ENCODE measurements at regions not wholly inside any gene's neighbourhood (a gene's known extent, or its start where the extent isn't known, plus 50 kb on each side); places are given as distances from the start of the nearest gene placed in this dataset.
"Not testable (repeated sequence)": the region's sequence is repeated elsewhere in the genome, so short reads cannot be mapped to it uniquely, and the experiment has no call there.

GRCh38 chr14:105989566-105990302 is 463.4 kb downstream of the TMEM121 start:
- H3K4me3 Mint-ChIP-seq: no peak overlapping the region
- intact Hi-C loops (cut with micrococcal nuclease): loop anchor here (10.0 kb wide), 1 partner anchor 45 kb away; no protein-coding TSS in a partner anchor
- ATAC-seq: no peak
- WGBS (ENCODE audit: insufficient coverage): 86% methylated on average over 1 of the region's 2 CpGs
- TF ChIP-seq CTCF (IDR thresholded peaks at IDR 0.05): no peak
- peaks cover 46 to 49% of the 10 kb centered on the region in 2 donors for H3K4me1 Mint-ChIP-seq
- peak overlapping the region in 1 of 2 donors; percentile 14 for H3K27ac Mint-ChIP-seq
- no peak for DNase-seq
- H3K9me3 Mint-ChIP-seq: no peaks in the 10 kb centered on the region
- Histone ChIP-seq H3K27me3 (ENCODE audit: control insufficient read depth, insufficient read depth, low read length) (peaks cover 3% of the 10 kb centered on the region), H3K36me3 (ENCODE audit: control insufficient read depth, insufficient read depth, low read length) (no peaks in the 10 kb centered on the region), H3K4me3 (ENCODE audit: low read length) (no peak overlapping the region), H3K9me3 (ENCODE audit: control insufficient read depth, insufficient read depth, low read length) (no peaks in the 10 kb centered on the region), H3K4me1 (ENCODE audit: control insufficient read depth, insufficient read depth, low read length) (peaks cover 39% of the 10 kb centered on the region), H3K27ac (ENCODE audit: low read length) (no peak overlapping the region)
- no peaks in the 10 kb centered on the region for H3K36me3 Mint-ChIP-seq
- H3K27me3 Mint-ChIP-seq (ENCODE audit: low read depth in 2 of 2): peaks cover 18 to 20% of the 10 kb centered on the region in 2 donors

- not testable (repeated sequence) for H3K27me3 ChIP-seq (ENCODE audit: control insufficient read depth, insufficient read depth, low read length); ATAC-seq; H3K4me3 Mint-ChIP-seq; H3K4me3 ChIP-seq (ENCODE audit: low read length); H3K27ac ChIP-seq (ENCODE audit: low read length); H3K36me3 ChIP-seq (ENCODE audit: control insufficient read depth, insufficient read depth, low read length); H3K9me3 ChIP-seq (ENCODE audit: control insufficient read depth, insufficient read depth, low read length); DNase-seq; H3K27ac Mint-ChIP-seq; H3K36me3 Mint-ChIP-seq; H3K9me3 Mint-ChIP-seq
- 62% methylated on average over 5 of the region's 5 CpGs for WGBS (ENCODE audit: insufficient coverage)
- H3K27me3 Mint-ChIP-seq (ENCODE audit: low read depth in 2 of 2): peaks cover 18 to 20% of the 10 kb centered on the region in 2 donors
- peaks cover 36 to 46% of the 10 kb centered on the region in 2 donors for H3K4me1 Mint-ChIP-seq
- intact Hi-C loops (cut with micrococcal nuclease): loop anchor here (10.0 kb wide), 1 partner anchor 47 kb away; no protein-coding TSS in a partner anchor
- peaks cover 23% of the 10 kb centered on the region for H3K4me1 ChIP-seq (ENCODE audit: control insufficient read depth, insufficient read depth, low read length)
Observed at GRCh38 chr14:105991677-105992076, 465.3 kb downstream of the TMEM121 start.

- intact Hi-C loops (cut with micrococcal nuclease): loop anchor here (10.0 kb wide), 1 partner anchor 49 kb away; no protein-coding TSS in a partner anchor
- Mint-ChIP-seq H3K4me1 (peaks cover 23 to 31% of the 10 kb centered on the region in 2 donors), H3K4me3 (peak overlapping the region; percentile 17), H3K27me3 (ENCODE audit: low read depth in 2 of 2) (peaks cover 12 to 14% of the 10 kb centered on the region in 2 donors), H3K9me3 (no peaks in the 10 kb centered on the region), H3K27ac (peak overlapping the region; percentile 59 to 68), H3K36me3 (no peaks in the 10 kb centered on the region)
- Histone ChIP-seq H3K4me3 (ENCODE audit: low read length) (no peak overlapping the region), H3K36me3 (ENCODE audit: control insufficient read depth, insufficient read depth, low read length) (no peaks in the 10 kb centered on the region), H3K9me3 (ENCODE audit: control insufficient read depth, insufficient read depth, low read length) (no peaks in the 10 kb centered on the region), H3K27me3 (ENCODE audit: control insufficient read depth, insufficient read depth, low read length) (peaks cover under 1% of the 10 kb centered on the region), H3K27ac (ENCODE audit: low read length) (no peak overlapping the region), H3K4me1 (ENCODE audit: control insufficient read depth, insufficient read depth, low read length) (peaks cover 14% of the 10 kb centered on the region)
- 25% methylated on average over 8 of the region's 8 CpGs for WGBS (ENCODE audit: insufficient coverage)
- DNase-seq: peak; percentile 49 to 55
- no peak for TF ChIP-seq CTCF (IDR thresholded peaks at IDR 0.05)
- peak; percentile 76 to 95 (median 79) for ATAC-seq
Observed at GRCh38 chr14:105993814-105994213, 467.4 kb downstream of the TMEM121 start.

- Histone ChIP-seq H3K9me3 (ENCODE audit: control insufficient read depth, insufficient read depth, low read length) (peaks cover 10% of the 10 kb centered on the region), H3K4me1 (ENCODE audit: control insufficient read depth, insufficient read depth, low read length) (peaks cover 26% of the 10 kb centered on the region)
- H3K36me3 ChIP-seq (ENCODE audit: control insufficient read depth, insufficient read depth, low read length); H3K4me3 ChIP-seq (ENCODE audit: low read length); H3K4me3 Mint-ChIP-seq; H3K27ac ChIP-seq (ENCODE audit: low read length); H3K27me3 ChIP-seq (ENCODE audit: control insufficient read depth, insufficient read depth, low read length); H3K9me3 Mint-ChIP-seq; ATAC-seq; DNase-seq; H3K36me3 Mint-ChIP-seq; H3K27ac Mint-ChIP-seq: not testable (repeated sequence)
- WGBS (ENCODE audit: insufficient coverage): 55% methylated on average over 3 of the region's 4 CpGs
- Mint-ChIP-seq H3K27me3 (ENCODE audit: low read depth in 2 of 2) (peaks cover 4 to 11% of the 10 kb centered on the region in 2 donors), H3K4me1 (peaks cover 25 to 34% of the 10 kb centered on the region in 2 donors)
- intact Hi-C loops (cut with micrococcal nuclease): loop anchor here (10.0 kb wide), 1 partner anchor 50 kb away; no protein-coding TSS in a partner anchor
Observed at GRCh38 chr14:105995011-105995710, 468.8 kb downstream of the TMEM121 start.

GRCh38 chr14:105998597-105998996 is 472.2 kb downstream of the TMEM121 start:
- not testable (repeated sequence) for H3K27me3 Mint-ChIP-seq (ENCODE audit: low read depth in 2 of 2); ATAC-seq; H3K36me3 ChIP-seq (ENCODE audit: control insufficient read depth, insufficient read depth, low read length); H3K27me3 ChIP-seq (ENCODE audit: control insufficient read depth, insufficient read depth, low read length); H3K9me3 Mint-ChIP-seq; H3K27ac ChIP-seq (ENCODE audit: low read length); H3K4me3 ChIP-seq (ENCODE audit: low read length); H3K36me3 Mint-ChIP-seq
- peak in 1 of 2 donors; percentile 28 for DNase-seq
- peaks cover 26% of the 10 kb centered on the region for H3K4me1 ChIP-seq (ENCODE audit: control insufficient read depth, insufficient read depth, low read length)
- peaks cover 12% of the 10 kb centered on the region for H3K9me3 ChIP-seq (ENCODE audit: control insufficient read depth, insufficient read depth, low read length)
- no CpG with 5 or more reads among the region's 1 CpG for WGBS (ENCODE audit: insufficient coverage)
- H3K4me1 Mint-ChIP-seq: peaks cover 31 to 42% of the 10 kb centered on the region in 2 donors
- intact Hi-C loops (cut with micrococcal nuclease): loop anchor here (10.0 kb wide), 1 partner anchor 54 kb away; no protein-coding TSS in a partner anchor
- H3K27ac Mint-ChIP-seq: peak overlapping the region in 1 of 2 donors; percentile 9
- H3K4me3 Mint-ChIP-seq: peak overlapping the region; percentile 71

All from natural killer cell (primary cell).